ENCODE measurements at regions not wholly inside any gene's neighbourhood (a gene's known extent, or its start where the extent isn't known, plus 50 kb on each side); places are given as distances from the start of the nearest gene placed in this dataset.

- no peaks in the 10 kb centered on the region for H3K27me3 Mint-ChIP-seq (ENCODE audit: low read depth)
- TF ChIP-seq CTCF (conservative IDR thresholded peaks at IDR 0.05): no peak
- no peaks in the 10 kb centered on the region for H3K27me3 ChIP-seq (ENCODE audit: insufficient read depth, low read length)
- H3K9me3 Mint-ChIP-seq: no peaks in the 10 kb centered on the region
- no peaks in the 10 kb centered on the region for H3K9me3 ChIP-seq (ENCODE audit: control insufficient read depth, low read depth, low read length)
- H3K18ac ChIP-seq (ENCODE audit: insufficient read length, low read depth, low read length): no peak overlapping the region
- H3K79me2 ChIP-seq (ENCODE audit: insufficient read depth, low read length): no peaks in the 10 kb centered on the region
- no peak overlapping the region for H3K4ac ChIP-seq (ENCODE audit: low read depth, low read length)
- H4K91ac ChIP-seq (ENCODE audit: insufficient read length, low read depth, low read length): no peak overlapping the region
- no peak overlapping the region for H3T11ph ChIP-seq (ENCODE audit: low read length)
- peaks cover 8 to 12% of the 10 kb centered on the region in 2 experiments for H3K4me1 Mint-ChIP-seq
- no peak overlapping the region for H2BK15ac ChIP-seq (ENCODE audit: low read depth, low read length)
- H3K23me2 ChIP-seq (ENCODE audit: insufficient read length, low read depth, low read length, poor library complexity, severe bottlenecking): no peaks in the 10 kb centered on the region
- no peak overlapping the region for H2BK12ac ChIP-seq (ENCODE audit: insufficient read length, low read depth, low read length)
- no peaks in the 10 kb centered on the region for H3K4me1 ChIP-seq (ENCODE audit: insufficient read depth, low read length)
- H3K9ac ChIP-seq (ENCODE audit: extremely low read depth, insufficient read length, low read length): no peak overlapping the region
- H2BK20ac ChIP-seq (ENCODE audit: low read depth, low read length, poor library complexity, severe bottlenecking): no peak overlapping the region
- no peak overlapping the region for H3K4me3 Mint-ChIP-seq
- no peak overlapping the region for H3K23ac ChIP-seq (ENCODE audit: insufficient read length, low read depth, low read length)
- no peak overlapping the region for H2BK120ac ChIP-seq (ENCODE audit: low read depth, low read length, poor library complexity, severe bottlenecking)
- H3K56ac ChIP-seq (ENCODE audit: insufficient read length, low read depth, low read length): no peak overlapping the region
- no peak overlapping the region for H3K14ac ChIP-seq (ENCODE audit: insufficient read depth, low read length)
- H3K79me1 ChIP-seq (ENCODE audit: insufficient read depth, low read depth, low read length, poor library complexity, severe bottlenecking): no peaks in the 10 kb centered on the region
- H2AFZ ChIP-seq (ENCODE audit: low read length): no peak overlapping the region
- H2BK5ac ChIP-seq (ENCODE audit: insufficient read length, low read length): no peak overlapping the region
- H4K8ac ChIP-seq (replicated peaks; ENCODE audit: insufficient read length, low read depth, low read length): no peak overlapping the region
- no peaks in the 10 kb centered on the region for H3K36me3 Mint-ChIP-seq (ENCODE audit: insufficient read depth in 1 of 3, low read depth in 3 of 3)
- no peak overlapping the region for H4K5ac ChIP-seq (ENCODE audit: insufficient read length, low read depth, low read length)
- no peak overlapping the region for H3K27ac ChIP-seq (ENCODE audit: insufficient read length, low read depth, low read length)
- H3K27ac Mint-ChIP-seq: no peak overlapping the region
- no peaks in the 10 kb centered on the region for H4K20me1 ChIP-seq (ENCODE audit: control insufficient read depth, insufficient read depth, insufficient read length)
- no peak overlapping the region for H3K4me2 ChIP-seq (ENCODE audit: insufficient read depth, insufficient read length, low read length)
- no peak overlapping the region for H2AK5ac ChIP-seq (ENCODE audit: insufficient read length, low read length)
- no peak for DNase-seq
- WGBS (ENCODE audit: extremely low coverage, insufficient read length, low lambda C conversion rate): no CpG with 5 or more reads among the region's 1 CpG
These were observed 554.1 kb upstream of the KLHL1 start for GRCh38 chr13:70662231-70662940.
